ENCODE measurements at regions not wholly inside any gene's neighbourhood (a gene's known extent, or its start where the extent isn't known, plus 50 kb on each side); places are given as distances from the start of the nearest gene placed in this dataset.
A peak's percentile ranks its signal among the peaks of the same experiment; 100 is the strongest.

DNA sequence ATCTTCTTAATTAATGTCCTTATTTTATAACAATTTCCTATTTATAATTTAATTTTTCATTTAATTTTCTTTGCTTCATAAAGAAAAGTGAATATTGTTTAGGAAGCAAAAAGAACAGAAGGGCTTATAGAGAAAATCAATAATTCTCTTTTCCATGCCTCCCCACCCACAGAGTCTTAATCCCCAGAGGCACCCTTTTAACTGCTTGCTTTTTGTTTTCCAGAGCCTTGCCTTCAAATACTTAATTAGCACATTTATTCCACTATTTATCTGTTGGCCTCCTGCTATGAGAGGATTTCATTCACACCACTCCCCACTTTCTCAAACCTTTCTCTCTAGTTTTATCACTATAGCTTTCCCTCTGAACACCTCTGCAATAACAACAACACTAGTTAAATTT lies 373.6 kb downstream of the MBD2 start:
- no peak overlapping the region for H4K91ac ChIP-seq (ENCODE audit: insufficient read length, low read depth, low read length)
- H2BK5ac ChIP-seq (ENCODE audit: insufficient read length, low read length) = no peak overlapping the region
- no peaks in the 10 kb centered on the region for H3K27me3 ChIP-seq (ENCODE audit: insufficient read depth, low read length)
- H3T11ph ChIP-seq (ENCODE audit: low read length) = no peak overlapping the region
- no peak overlapping the region for H3K56ac ChIP-seq (ENCODE audit: insufficient read length, low read depth, low read length)
- TF ChIP-seq, protein P1, sequence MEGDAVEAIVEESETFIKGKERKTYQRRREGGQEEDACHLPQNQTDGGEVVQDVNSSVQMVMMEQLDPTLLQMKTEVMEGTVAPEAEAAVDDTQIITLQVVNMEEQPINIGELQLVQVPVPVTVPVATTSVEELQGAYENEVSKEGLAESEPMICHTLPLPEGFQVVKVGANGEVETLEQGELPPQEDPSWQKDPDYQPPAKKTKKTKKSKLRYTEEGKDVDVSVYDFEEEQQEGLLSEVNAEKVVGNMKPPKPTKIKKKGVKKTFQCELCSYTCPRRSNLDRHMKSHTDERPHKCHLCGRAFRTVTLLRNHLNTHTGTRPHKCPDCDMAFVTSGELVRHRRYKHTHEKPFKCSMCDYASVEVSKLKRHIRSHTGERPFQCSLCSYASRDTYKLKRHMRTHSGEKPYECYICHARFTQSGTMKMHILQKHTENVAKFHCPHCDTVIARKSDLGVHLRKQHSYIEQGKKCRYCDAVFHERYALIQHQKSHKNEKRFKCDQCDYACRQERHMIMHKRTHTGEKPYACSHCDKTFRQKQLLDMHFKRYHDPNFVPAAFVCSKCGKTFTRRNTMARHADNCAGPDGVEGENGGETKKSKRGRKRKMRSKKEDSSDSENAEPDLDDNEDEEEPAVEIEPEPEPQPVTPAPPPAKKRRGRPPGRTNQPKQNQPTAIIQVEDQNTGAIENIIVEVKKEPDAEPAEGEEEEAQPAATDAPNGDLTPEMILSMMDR (conservative IDR thresholded peaks at IDR 0.05) = no peak
- H4K8ac ChIP-seq (replicated peaks; ENCODE audit: insufficient read length, low read depth, low read length) = no peak overlapping the region
- H3K27ac Mint-ChIP-seq = peak overlapping the region in 1 of 3 experiments; percentile 86; a peak in 1 of 7 replicates
- no peak overlapping the region for H4K5ac ChIP-seq (ENCODE audit: insufficient read length, low read depth, low read length)
- peaks cover 30 to 32% of the 10 kb centered on the region in 2 experiments for H3K4me1 Mint-ChIP-seq
- no peaks in the 10 kb centered on the region for H3K23me2 ChIP-seq (ENCODE audit: insufficient read length, low read depth, low read length, poor library complexity, severe bottlenecking)
- no peaks in the 10 kb centered on the region; the same call in 1 of the 2 replicates for H3K27me3 Mint-ChIP-seq (ENCODE audit: low read depth)
- H3K36me3 Mint-ChIP-seq (ENCODE audit: insufficient read depth in 1 of 3, low read depth in 3 of 3) = peaks cover 2 to 38% (median 9%) of the 10 kb centered on the region in 3 experiments; a peak in 6 of 7 replicates
- no peak overlapping the region for H3K4ac ChIP-seq (ENCODE audit: low read depth, low read length)
- H2BK20ac ChIP-seq (ENCODE audit: low read depth, low read length, poor library complexity, severe bottlenecking) = no peak overlapping the region
- H3K4me3 Mint-ChIP-seq = peak overlapping the region; percentile 17 to 24; a peak in 2 of 5 replicates
- H3K14ac ChIP-seq (ENCODE audit: insufficient read depth, low read length) = no peak overlapping the region
- no peak overlapping the region for H3K23ac ChIP-seq (ENCODE audit: insufficient read length, low read depth, low read length)
- H2AFZ ChIP-seq (ENCODE audit: low read length) = no peak overlapping the region
- no peak overlapping the region for H2BK120ac ChIP-seq (ENCODE audit: low read depth, low read length, poor library complexity, severe bottlenecking)
- peaks cover 0 to 10% of the 10 kb centered on the region in 2 experiments; a peak in 4 of 5 replicates for H3K9me3 Mint-ChIP-seq
- H3K18ac ChIP-seq (ENCODE audit: insufficient read length, low read depth, low read length) = no peak overlapping the region
- H3K9me3 ChIP-seq (ENCODE audit: control insufficient read depth, low read depth, low read length) = no peaks in the 10 kb centered on the region
- H3K4me1 ChIP-seq (ENCODE audit: insufficient read depth, low read length) = no peaks in the 10 kb centered on the region; the same call in 1 of the 2 replicates
- no peak overlapping the region for H2BK12ac ChIP-seq (ENCODE audit: insufficient read length, low read depth, low read length)
- no peaks in the 10 kb centered on the region for H4K20me1 ChIP-seq (ENCODE audit: control insufficient read depth, insufficient read depth, insufficient read length)
- no peak for DNase-seq
- no peak overlapping the region for H2BK15ac ChIP-seq (ENCODE audit: low read depth, low read length)
- no peak overlapping the region for H3K27ac ChIP-seq (ENCODE audit: insufficient read length, low read depth, low read length)
- H3K4me2 ChIP-seq (ENCODE audit: insufficient read depth, insufficient read length, low read length) = no peak overlapping the region
- no peaks in the 10 kb centered on the region for H3K79me1 ChIP-seq (ENCODE audit: insufficient read depth, low read depth, low read length, poor library complexity, severe bottlenecking)
- no peak overlapping the region for H2AK5ac ChIP-seq (ENCODE audit: insufficient read length, low read length)
- H3K79me2 ChIP-seq (ENCODE audit: insufficient read depth, low read length) = no peaks in the 10 kb centered on the region
- no peak overlapping the region for H3K9ac ChIP-seq (ENCODE audit: extremely low read depth, insufficient read length, low read length)

Measured in H9 (cell line).